Lower leg skin (tissue), 4 donors: ENCODE measurements at regions not wholly inside any gene's neighbourhood (a gene's known extent, or its start where the extent isn't known, plus 50 kb on each side); places are given as distances from the start of the nearest gene placed in this dataset.

Experiments used
- DNase-seq, 2 donors: peaks; one replicate each; pipeline ENCODE4 v3.0.0-alpha.2; 2019; ENCODE audit warnings: low spot score in 2 of 2
- H3K4me3 ChIP-seq: fragments of 200-600 bp; sonication (generic); 2 replicates; pipeline ENCODE4 v1.5.1; 2017; ENCODE audit warnings: mild to moderate bottlenecking, low read depth; ENCODE audit not compliant: poor library complexity, severe bottlenecking
- CTCF ChIP-seq, 3 donors: fragments of 450-650 bp; IDR thresholded peaks; one replicate each; pipeline ENCODE4 v1.5.1; 2016; ENCODE audit warnings: antibody characterized with exemption in 3 of 3, mild to moderate bottlenecking in 3 of 3, moderate library complexity in 2 of 3
- POLR2A ChIP-seq, 2 donors: fragments of 450-650 bp; IDR thresholded peaks; one replicate each; pipeline ENCODE4 v1.6.1; 2016 to 2017; ENCODE audit warnings: antibody characterized with exemption in 2 of 2, mild to moderate bottlenecking in 1 of 2, moderate library complexity in 1 of 2
- WGBS, 2 donors: methylation state at CpG; one replicate each; pipeline ENCODE4 v1.1.5; 2018; 5-methylcytosine and 5-hydroxymethylcytosine counted together
- intact Hi-C: fragments of 100-400 bp; cut with DNase I; formaldehyde crosslinking; loops from one replicate; pipeline ENCODE4 v1.15.0; 2023; ENCODE audit warnings: low total_unique reads

- TF ChIP-seq CTCF (IDR thresholded peaks at IDR 0.05) (no peak), POLR2A (IDR thresholded peaks at IDR 0.05) (no peak)
- no peak overlapping the region for H3K4me3 ChIP-seq
- DNase-seq = no peak
- intact Hi-C loops = no loop called here
- 91% methylated on average over 4 of the region's 4 CpGs for WGBS, 2 donors
These were observed 74.3 kb upstream of the TP53I11 start for GRCh38 chr11:45024846-45025588.

GRCh38 chr11:45025716-45026492 lies 75.2 kb upstream of the TP53I11 start:
- no peak overlapping the region for H3K4me3 ChIP-seq
- peak in 1 of 2 donors; percentile 91 for DNase-seq
- 66 to 80% methylated on average over 9 to 12 of the region's 12 CpGs for WGBS, 2 donors
- intact Hi-C loops = no loop called here
- TF ChIP-seq CTCF (IDR thresholded peaks at IDR 0.05) (no peak), POLR2A (IDR thresholded peaks at IDR 0.05) (no peak)

GRCh38 chr11:45026835-45027234 lies 76.2 kb upstream of the TP53I11 start:
- intact Hi-C loops = no loop called here

DNA sequence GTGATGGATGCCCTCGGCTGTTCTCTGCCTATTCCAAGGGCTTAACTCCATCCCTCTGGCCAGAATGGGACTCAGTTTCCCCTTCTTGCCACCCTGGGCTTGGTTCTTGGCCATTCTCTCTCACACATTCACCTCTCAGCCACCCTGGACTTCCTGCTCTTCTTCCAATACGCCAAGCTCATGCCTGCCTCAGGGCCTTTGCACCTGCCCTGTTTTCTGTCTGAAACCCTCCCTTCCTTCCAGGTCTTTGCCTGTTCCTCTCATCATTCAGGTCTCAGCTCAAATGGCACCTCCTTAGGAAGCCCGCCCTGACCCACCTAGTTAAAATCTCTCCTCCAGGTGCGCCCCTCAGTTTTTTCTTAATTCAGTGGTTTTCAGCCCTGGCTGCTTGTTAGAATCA lies 76.6 kb upstream of the TP53I11 start:
- no peak for DNase-seq
- intact Hi-C loops = no loop called here
- 94 to 98% methylated on average over 4 of the region's 4 CpGs for WGBS, 2 donors
- H3K4me3 ChIP-seq = no peak overlapping the region
- TF ChIP-seq POLR2A (IDR thresholded peaks at IDR 0.05) (no peak), CTCF (IDR thresholded peaks at IDR 0.05) (no peak)

More at GRCh38 chr11:45026835-45027234, 76.2 kb upstream of the TP53I11 start:
- WGBS, 2 donors = 28 to 59% methylated on average over 6 of the region's 6 CpGs
- DNase-seq = no peak
- no peak overlapping the region for H3K4me3 ChIP-seq
- TF ChIP-seq POLR2A (IDR thresholded peaks at IDR 0.05) = no peak
- no peak for TF ChIP-seq CTCF (IDR thresholded peaks at IDR 0.05)

DNA sequence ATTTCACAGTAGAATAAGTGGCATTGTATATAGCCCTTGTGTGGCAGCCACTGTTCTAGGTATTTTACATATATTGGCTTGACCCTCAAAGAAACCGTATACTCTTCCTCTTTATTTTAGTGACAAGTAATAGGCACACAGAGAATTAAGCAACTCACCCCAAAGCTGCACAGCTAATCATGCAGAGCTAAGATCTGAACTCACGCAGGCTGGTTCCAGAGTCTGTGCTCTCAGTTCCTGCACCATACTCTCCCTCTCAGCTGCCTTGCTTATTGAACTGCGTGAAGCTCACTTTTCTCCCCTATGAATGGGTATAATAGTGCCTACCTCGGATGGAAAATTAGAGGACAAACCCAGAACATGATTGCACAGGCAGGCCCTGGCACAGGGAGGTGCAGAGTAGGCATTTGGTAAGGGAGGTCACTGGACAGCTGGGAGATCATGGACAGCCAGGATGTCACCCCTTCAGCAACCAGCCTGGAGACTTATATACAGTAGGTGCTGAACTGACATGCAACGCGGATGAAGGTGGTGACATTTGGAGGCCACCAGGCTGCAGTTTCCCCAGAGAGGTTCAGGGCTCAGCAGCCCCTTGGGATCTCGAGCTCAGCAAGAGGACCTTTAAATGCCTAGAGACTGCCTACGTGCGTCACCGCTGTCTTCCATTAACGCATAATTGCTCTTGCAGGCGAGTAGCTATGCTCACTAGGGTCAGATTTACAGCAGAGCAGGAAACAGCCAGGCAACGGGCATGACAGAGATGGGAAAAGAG lies 78.4 kb upstream of the TP53I11 start:
- TF ChIP-seq POLR2A (IDR thresholded peaks at IDR 0.05) (no peak), CTCF (IDR thresholded peaks at IDR 0.05) (no peak)
- no peak overlapping the region for H3K4me3 ChIP-seq
- WGBS, 2 donors = 86 to 88% methylated on average over 13 of the region's 13 CpGs
- DNase-seq = no peak
- intact Hi-C loops = no loop called here
